BLaER1 (cell line): ENCODE measurements at regions not wholly inside any gene's neighbourhood (a gene's known extent, or its start where the extent isn't known, plus 50 kb on each side); places are given as distances from the start of the nearest gene placed in this dataset.

ENCODE experiments used
- H3K27ac ChIP-seq: shearing (Covaris generic); formaldehyde crosslinking; 2 replicates; pipeline ENCODE4 v1.8.1; 2022
- H3K27me3 ChIP-seq: shearing (Covaris generic); formaldehyde crosslinking; 2 replicates; pipeline ENCODE4 v1.8.1; 2022
- H3K36me3 ChIP-seq: shearing (Covaris generic); formaldehyde crosslinking; 2 replicates; pipeline ENCODE4 v1.8.1; 2022
- H3K4me1 ChIP-seq: shearing (Covaris generic); formaldehyde crosslinking; 2 replicates; pipeline ENCODE4 v1.8.1; 2022
- H3K4me2 ChIP-seq: shearing (Covaris generic); formaldehyde crosslinking; 2 replicates; pipeline ENCODE4 v1.8.1; 2022
- H3K4me3 ChIP-seq: shearing (Covaris generic); formaldehyde crosslinking; 2 replicates; pipeline ENCODE4 v1.8.1; 2022
- H3K9ac ChIP-seq: shearing (Covaris generic); formaldehyde crosslinking; 2 replicates; pipeline ENCODE4 v1.8.1; 2022
- H3K9me3 ChIP-seq: shearing (Covaris generic); formaldehyde crosslinking; 2 replicates; pipeline ENCODE4 v1.8.1; 2022
- H4K20me1 ChIP-seq: shearing (Covaris generic); formaldehyde crosslinking; 2 replicates; pipeline ENCODE4 v1.8.1; 2022
- Cebpa-rat ChIP-seq: shearing (Covaris generic); IDR thresholded peaks from 2 replicates; pipeline ENCODE4 v1.8.1; 2022

- H3K27ac ChIP-seq = no peak overlapping the region
- TF ChIP-seq Cebpa-rat = no peak
Observed at GRCh38 chr5:43785198-43785597, 182.2 kb downstream of the NNT start.

DNA sequence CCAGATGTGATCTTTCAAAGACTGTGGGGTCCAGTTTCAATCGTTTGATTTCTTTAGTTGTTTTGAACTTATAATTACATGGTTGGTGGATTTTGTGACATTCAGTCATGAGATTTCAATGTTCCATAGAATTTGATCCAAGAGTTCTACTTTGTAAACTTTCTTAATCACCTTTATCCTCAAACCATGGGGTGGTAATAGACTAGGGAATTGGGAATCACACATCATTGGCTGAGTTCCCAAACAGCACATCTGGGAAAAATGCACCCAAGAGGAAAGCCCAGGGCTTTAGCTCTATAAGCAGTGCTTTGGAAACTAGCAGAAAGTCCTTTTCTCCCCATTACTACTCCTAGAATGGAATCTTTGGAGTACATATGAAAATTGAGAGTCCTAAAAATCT, 177.6 kb downstream of the NNT start:
- no peaks in the 10 kb centered on the region for H4K20me1 ChIP-seq
- H3K9me3 ChIP-seq = no peaks in the 10 kb centered on the region
- TF ChIP-seq Cebpa-rat = no peak
- no peak overlapping the region for H3K4me3 ChIP-seq
- no peaks in the 10 kb centered on the region for H3K4me1 ChIP-seq
- no peaks in the 10 kb centered on the region for H3K36me3 ChIP-seq
- H3K9ac ChIP-seq = no peak overlapping the region
- no peak overlapping the region for H3K27ac ChIP-seq
- no peak overlapping the region for H3K4me2 ChIP-seq
- H3K27me3 ChIP-seq = no peaks in the 10 kb centered on the region

More at GRCh38 chr5:43785198-43785597, 182.2 kb downstream of the NNT start:
- H3K4me1 ChIP-seq = no peaks in the 10 kb centered on the region
- no peaks in the 10 kb centered on the region for H3K36me3 ChIP-seq
- H3K9ac ChIP-seq = no peak overlapping the region
- no peak overlapping the region for H3K4me2 ChIP-seq
- H3K4me3 ChIP-seq = no peak overlapping the region
- H4K20me1 ChIP-seq = no peaks in the 10 kb centered on the region
- no peaks in the 10 kb centered on the region for H3K9me3 ChIP-seq
- H3K27me3 ChIP-seq = no peaks in the 10 kb centered on the region

GRCh38 chr5:43774881-43775399, 172.0 kb downstream of the NNT start:
- Histone ChIP-seq H3K9me3 (no peaks in the 10 kb centered on the region), H3K4me2 (no peak overlapping the region), H3K9ac (no peak overlapping the region), H3K27me3 (no peaks in the 10 kb centered on the region), H3K27ac (no peak overlapping the region), H3K4me1 (peaks cover 8% of the 10 kb centered on the region; the same call in 1 of the 2 replicates), H3K36me3 (no peaks in the 10 kb centered on the region), H3K4me3 (no peak overlapping the region), H4K20me1 (no peaks in the 10 kb centered on the region)
- TF ChIP-seq Cebpa-rat = no peak

DNA sequence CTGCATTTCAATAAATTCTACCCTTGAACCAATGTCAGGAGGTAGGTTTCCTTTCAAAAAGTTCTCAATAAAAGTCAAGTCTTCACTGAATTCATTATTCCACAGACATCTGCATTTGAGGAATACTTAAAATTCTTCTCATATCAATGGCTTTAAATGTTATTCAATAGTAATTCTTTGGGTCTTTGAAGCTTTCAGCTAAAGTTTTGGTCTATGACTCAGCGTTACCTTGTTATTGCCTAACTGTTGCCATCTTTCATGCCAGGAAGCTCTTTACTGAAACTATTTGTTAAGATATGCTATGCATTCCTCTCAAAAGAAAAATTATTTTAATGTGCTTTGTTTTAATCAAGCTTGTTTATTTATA, 170.5 kb downstream of the NNT start:
- no peaks in the 10 kb centered on the region for H4K20me1 ChIP-seq
- H3K27me3 ChIP-seq = no peaks in the 10 kb centered on the region
- no peaks in the 10 kb centered on the region for H3K36me3 ChIP-seq
- no peak overlapping the region for H3K9ac ChIP-seq
- TF ChIP-seq Cebpa-rat = no peak
- H3K9me3 ChIP-seq = no peaks in the 10 kb centered on the region
- no peak overlapping the region for H3K4me2 ChIP-seq
- H3K4me1 ChIP-seq = peaks cover 8% of the 10 kb centered on the region; the same call in 1 of the 2 replicates
- no peak overlapping the region for H3K27ac ChIP-seq
- no peak overlapping the region for H3K4me3 ChIP-seq

DNA sequence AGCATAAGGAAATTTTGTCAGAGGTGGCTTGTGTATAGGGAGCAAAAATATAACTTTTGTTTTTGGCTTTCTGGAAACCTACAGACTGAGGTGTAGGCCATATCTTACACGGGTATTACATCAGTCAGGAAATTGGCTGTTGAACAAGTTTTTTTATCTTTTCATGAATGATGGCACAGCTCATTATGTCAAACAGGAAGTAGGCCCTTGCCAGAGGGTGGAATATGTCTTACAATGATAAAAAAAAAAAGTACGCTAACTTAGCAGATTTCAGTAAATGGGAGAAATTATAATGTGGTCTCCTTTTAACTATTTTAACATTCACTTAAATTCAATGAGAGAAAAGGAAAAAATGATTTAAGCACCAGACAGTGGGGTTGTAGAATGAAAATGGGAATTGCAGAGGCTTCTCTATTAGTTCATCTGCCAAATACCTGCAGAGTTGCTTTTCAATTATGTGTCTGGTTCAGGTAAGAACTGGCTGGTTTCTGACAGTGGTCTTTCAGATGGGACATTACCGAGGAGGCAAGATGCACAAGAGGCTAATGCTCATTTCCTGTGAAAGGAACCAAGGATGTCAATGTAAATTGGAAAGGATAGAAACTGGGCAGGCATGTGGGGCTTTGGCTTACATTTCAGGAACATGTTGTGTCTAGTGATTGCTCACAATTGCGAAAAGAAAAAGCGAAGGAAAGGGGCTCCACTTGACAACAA, 169.9 kb downstream of the NNT start:
- Histone ChIP-seq H4K20me1 (no peaks in the 10 kb centered on the region), H3K9ac (no peak overlapping the region), H3K9me3 (no peaks in the 10 kb centered on the region), H3K36me3 (no peaks in the 10 kb centered on the region), H3K4me1 (peaks cover 8% of the 10 kb centered on the region; the same call in 1 of the 2 replicates), H3K27me3 (no peaks in the 10 kb centered on the region), H3K4me2 (peak overlapping the region; percentile 4; the same call in 1 of the 2 replicates), H3K27ac (no peak overlapping the region; the same call in 1 of the 2 replicates), H3K4me3 (no peak overlapping the region)
- no peak for TF ChIP-seq Cebpa-rat

DNA sequence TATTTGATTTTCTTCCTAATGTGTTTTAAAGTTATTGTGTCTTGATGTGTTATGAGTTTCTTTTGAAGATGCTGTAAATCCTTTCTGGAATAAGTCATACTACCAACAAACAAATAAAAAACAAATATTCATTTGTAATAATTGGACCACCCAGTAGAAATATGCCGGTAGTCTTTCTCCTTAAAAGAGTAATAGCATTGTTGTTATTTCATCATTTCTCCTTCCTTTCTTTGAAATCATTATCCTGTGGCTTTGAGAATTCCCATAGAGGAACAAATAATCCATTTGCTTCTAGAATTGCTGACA, 169.4 kb downstream of the NNT start:
- H3K27ac ChIP-seq = no peak overlapping the region; the same call in 1 of the 2 replicates
- no peak overlapping the region for H3K9ac ChIP-seq

DNA sequence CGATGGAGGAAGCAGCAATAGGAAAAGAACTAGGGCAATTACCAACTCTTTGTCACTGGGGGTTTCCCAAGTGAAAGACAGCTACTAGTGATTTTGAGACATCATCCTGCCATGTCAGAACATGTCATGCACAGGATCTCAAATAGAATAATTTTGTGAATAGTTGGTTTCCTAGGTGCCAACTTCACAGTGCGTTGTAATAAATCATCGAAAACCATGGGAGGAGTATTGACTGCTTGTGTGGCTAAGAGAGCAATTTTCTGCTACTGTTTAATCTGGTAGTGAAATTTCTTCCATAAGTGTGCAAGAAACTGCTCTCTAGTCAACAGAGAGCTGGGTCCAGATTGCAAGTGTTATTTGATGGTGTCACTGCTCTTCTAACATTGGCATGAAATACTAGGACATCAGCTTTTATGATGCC, 168.6 kb downstream of the NNT start:
- Histone ChIP-seq H4K20me1 (no peaks in the 10 kb centered on the region), H3K9me3 (no peaks in the 10 kb centered on the region), H3K4me2 (no peak overlapping the region), H3K27ac (no peak overlapping the region), H3K36me3 (no peaks in the 10 kb centered on the region), H3K4me3 (no peak overlapping the region), H3K9ac (no peak overlapping the region), H3K27me3 (no peaks in the 10 kb centered on the region), H3K4me1 (peaks cover 8% of the 10 kb centered on the region; the same call in 1 of the 2 replicates)
- TF ChIP-seq Cebpa-rat = no peak

More for the DNA sequence above, 169.4 kb downstream of the NNT start:
- no peak for TF ChIP-seq Cebpa-rat
- Histone ChIP-seq H3K4me2 (no peak overlapping the region), H3K4me1 (peaks cover 8% of the 10 kb centered on the region; the same call in 1 of the 2 replicates), H3K36me3 (no peaks in the 10 kb centered on the region), H3K27me3 (no peaks in the 10 kb centered on the region), H4K20me1 (no peaks in the 10 kb centered on the region), H3K4me3 (no peak overlapping the region), H3K9me3 (no peaks in the 10 kb centered on the region)

DNA sequence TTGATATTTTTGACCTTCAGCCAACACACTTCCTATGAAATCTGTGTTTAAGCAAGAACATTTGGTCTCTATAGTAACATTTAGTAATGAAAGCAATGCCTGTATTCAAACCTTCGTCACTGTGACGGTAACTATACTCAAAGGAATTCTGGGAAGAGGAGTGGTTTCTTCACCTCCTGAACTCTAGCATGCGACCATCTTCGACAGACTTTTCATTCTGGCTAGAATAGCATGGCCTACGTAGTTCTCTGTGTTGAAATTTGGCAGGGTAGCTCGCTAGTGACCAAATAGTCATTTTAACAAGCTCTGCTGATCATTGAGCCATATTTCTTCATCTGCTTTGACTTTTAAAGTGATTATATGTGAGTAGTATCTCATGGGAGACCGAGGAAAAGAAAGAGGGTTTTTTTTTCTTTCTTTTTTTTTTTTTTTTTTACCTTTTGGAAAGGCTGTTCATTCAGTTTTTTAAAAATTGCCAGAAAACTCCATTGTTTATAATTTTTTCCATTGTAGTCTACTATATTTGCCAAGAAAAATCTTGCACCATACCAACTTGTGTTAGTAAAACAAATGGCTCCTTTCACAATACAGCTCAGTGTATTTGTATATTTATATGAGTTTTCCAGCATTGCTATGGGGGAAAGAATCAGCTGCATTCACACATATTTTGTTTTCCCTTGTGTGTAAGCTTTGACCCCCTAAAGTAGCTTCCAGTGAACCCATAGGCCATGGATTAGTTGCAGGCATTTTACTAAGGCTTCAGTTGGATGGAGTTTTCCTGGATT, 166.8 kb downstream of the NNT start:
- Histone ChIP-seq H3K4me3 (no peak overlapping the region), H3K4me2 (no peak overlapping the region), H3K9ac (no peak overlapping the region), H4K20me1 (no peaks in the 10 kb centered on the region), H3K27me3 (no peaks in the 10 kb centered on the region), H3K27ac (no peak overlapping the region), H3K36me3 (no peaks in the 10 kb centered on the region), H3K9me3 (no peaks in the 10 kb centered on the region), H3K4me1 (peaks cover 8% of the 10 kb centered on the region; the same call in 1 of the 2 replicates)
- no peak for TF ChIP-seq Cebpa-rat
